GM19099 (cell line): ENCODE measurements at regions not wholly inside any gene's neighbourhood (a gene's known extent, or its start where the extent isn't known, plus 50 kb on each side); places are given as distances from the start of the nearest gene placed in this dataset.

Experiments used
- POLR2A ChIP-seq: IDR thresholded peaks from 3 replicates; pipeline ENCODE4 v1.6.1; 2011; ENCODE audit warnings: low read depth; ENCODE audit not compliant: insufficient read length; ENCODE audit errors: extremely low read depth

DNA sequence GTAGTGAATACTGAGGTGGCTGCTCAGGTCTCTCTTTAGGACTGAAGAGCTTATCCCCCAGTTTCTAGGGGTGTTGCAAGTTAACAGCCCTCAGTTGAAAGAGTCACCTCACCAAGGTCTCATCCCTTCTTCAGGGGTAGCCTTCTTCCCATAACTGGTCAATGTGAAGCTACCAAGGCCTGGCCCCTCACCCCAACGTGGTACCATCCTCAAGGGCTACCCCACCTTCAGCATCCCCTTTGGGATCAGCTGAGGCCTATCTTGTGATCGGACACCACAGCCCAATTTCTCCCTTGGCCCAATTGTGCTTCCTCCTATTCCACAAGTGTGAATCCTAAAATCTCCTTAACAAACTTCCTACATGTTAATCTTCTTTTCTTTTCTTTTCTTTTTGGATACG lies 289.5 kb upstream of the MKLN1 start:
- no peak for TF ChIP-seq POLR2A

DNA sequence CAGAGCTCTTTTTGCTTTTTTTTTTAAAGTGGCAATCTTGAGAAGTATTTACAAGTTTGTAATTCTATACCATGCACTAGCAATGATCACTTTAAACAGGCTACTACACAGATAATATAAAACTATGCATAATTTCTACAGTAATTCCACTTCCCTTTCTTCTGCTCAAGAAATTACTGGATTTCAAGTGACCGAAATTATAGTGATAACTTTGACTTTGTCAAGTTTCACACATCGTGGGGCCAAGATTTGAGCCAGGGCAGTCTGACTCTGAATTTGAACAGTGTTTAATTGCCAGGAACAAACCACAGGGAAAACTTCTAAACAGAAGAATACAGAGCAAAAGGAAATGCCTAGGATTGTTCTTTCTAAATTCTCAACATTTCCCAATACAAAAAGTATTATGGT lies 288.3 kb upstream of the MKLN1 start:
- no peak for TF ChIP-seq POLR2A

DNA sequence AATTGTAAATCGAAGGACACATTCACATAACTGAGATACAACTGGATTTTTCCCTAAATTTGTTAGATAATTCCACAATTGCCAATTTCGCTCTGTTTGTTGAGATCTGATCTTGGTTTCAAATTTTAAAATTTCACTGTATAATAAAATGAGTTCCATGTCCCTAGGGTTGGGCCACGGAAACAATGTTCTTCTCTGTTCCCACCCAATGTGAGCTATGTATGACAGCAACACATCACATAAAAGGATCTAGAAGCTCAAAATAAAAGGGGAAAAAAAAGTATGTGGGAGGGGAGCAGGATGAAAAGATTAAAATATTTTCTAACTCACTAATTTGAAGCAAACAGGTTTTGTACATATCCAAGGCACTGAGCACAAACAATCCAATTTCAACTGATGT lies 287.8 kb upstream of the MKLN1 start:
- no peak for TF ChIP-seq POLR2A

DNA sequence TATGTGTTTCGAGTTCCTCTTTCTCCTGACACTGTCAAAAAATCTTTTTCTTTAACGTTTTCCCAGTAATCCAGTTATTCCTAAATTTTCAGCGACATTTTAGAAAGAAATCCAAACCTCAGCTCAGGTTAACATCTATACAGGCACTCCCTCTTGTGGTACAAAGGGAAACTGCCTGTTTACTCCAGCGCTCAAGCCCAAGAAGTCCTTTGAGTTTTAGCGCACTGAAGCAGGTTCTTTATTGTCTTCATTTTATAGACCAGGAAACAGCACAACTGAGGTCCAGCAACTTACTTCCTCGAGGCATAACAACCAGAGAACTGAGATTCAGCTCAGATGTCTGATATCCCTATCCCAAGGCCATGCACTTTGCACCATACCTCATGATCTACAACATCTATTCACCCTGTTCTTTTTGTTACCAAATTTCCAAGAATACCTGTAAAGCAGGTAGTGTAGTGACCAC lies 287.2 kb upstream of the MKLN1 start:
- TF ChIP-seq POLR2A: no peak

DNA sequence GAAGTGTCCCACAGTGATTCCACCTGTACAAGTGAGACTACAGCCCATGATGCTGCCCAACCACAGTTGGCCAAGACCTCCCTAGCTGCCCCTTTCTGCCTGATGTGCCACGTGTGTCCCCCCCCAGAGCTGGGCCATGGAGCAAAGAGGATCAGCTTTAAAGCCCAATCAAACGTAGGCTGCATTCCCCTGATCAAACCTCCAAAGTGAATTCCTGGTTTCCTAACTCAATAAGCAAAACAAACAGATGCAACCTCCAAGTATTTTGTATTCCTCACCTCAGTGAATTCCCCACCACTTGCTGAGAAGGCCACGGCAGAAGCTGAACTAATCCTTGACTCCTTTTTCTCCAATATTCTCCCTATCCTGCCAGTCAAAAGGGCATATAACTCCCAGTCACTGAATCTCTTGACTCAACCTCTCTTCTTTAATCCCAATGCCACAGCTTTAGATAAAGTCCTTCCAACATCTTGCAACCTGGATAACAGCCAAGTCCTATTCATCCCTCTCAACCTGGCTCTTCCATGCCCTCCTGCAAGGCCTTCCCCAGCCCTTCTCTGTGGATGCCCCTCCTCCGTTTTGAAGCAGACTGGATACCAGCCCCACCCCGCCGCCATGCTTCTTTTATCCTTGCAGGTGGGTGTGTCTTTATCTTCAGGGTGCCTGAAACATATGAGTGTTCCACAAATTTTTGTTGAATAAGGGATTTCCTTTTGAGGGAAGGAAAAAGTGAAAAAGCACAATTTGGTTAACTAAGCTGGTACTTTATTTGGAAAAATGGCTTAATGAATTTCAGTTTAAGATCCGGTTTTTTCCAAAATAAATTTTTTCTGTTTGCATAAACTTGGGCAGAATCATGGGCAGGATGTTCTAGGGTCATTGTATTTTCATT lies 285.2 kb upstream of the MKLN1 start:
- no peak for TF ChIP-seq POLR2A

DNA sequence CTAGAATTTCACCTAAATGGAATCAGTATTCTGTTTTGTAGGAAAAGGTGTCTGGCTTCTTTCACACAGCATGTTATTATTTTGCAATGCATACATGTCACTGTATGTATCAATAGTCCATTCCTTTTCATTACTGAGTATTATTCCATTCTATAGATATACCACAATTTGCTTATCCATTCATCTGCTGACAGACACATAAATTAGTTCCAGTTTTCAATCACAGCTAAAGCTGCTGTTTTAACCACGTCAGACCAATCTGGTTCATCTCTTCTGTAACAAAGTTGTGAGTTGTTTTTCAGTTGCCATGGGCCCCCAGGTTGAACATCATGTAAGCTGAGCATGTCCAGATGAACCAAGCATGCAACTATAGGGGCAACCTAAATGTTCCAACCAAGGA lies 282.1 kb upstream of the MKLN1 start:
- TF ChIP-seq POLR2A: no peak

DNA sequence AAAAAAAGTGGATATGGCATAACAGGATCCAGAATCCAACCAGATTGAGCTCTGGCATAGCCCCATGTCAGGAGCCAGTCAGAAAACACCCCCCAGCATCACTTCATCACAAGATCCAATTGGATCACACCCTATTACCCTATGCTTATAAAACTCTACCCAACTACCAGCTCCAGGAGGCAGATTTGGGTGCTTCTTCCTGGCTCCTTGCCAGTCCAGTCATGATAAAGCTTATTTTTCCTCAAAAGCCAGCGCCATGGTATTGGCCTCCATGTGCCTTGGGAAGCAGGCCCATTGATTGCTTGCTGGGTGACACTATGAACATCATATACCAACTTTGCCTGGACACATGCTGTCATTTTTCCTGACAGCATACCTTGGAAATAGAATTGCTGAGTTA lies 281.4 kb upstream of the MKLN1 start:
- no peak for TF ChIP-seq POLR2A

DNA sequence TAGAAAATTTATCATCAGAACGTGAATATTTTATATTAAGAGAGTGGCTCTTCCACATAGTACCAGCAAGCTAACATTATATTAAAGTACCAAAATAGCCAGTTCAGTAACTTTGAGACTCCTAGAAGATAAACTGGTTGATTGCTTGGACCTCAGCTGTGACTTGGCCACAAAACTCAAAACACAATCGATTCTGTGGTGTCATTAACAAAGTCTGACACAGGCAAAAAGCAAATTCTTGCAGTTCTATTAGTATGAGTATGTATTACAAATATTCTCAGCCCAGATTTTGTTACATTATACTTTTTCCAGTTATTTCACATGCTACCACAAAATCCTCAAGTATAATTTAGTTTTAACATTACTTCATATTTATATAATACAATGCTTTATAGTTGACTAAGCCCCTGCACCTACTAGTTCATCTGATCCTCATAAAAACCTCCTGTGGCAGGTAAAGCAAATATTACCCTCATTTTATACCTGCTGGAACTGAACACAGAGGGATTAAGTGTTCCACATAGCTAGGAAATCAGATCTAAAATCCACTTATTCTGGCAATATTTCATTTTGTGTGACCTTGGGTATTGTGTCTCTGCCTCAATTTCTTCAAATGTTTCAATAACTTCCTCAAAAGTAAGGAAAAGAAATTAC lies 279.9 kb upstream of the MKLN1 start:
- TF ChIP-seq POLR2A: no peak

DNA sequence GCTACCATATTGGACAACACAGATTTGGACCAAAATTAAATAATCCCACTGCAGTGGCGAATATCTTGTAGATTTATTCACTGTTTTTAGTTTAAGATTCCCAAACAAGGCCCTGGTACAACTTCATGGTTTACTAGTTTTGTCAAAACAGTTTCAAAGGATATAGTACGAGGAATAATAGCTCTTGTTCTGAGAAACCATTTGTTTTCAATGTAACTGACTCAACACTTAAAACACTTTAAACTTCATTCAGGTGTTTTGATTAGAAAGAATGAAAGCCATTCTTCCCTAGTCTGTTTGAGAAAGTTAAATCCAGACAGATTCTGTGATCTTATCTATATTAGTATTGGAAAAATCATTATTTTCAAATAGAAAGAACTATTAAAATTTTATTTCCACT lies 276.4 kb upstream of the MKLN1 start:
- TF ChIP-seq POLR2A: no peak

DNA sequence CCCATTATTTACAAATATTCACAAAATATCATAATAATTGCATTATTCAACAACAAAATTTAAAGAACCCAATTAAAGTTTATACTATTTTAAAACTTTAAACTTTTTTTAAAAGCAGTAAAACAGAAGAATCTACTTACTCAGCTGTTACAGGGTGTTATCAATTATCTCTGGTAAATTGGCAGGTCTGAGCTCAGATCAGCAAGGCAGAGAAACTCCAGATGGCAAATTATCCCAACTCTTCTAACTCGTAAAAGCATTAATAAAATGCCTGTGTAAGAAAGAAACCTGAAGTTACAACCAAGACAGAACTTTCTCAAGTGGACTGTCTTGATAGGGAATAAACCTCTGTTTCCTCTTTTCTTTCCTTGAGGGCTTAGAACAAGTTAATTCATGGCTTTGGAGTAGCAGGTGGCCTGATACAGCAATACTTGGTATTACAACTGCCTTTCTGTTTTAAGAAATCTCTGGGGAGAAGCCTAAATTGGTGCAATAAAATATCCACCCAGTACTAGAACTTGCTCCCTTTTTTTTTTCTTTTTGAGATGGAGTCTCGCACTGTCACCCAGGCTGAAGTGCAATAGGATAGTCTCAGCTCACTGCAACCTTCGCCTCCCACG lies 275.3 kb upstream of the MKLN1 start:
- no peak for TF ChIP-seq POLR2A

DNA sequence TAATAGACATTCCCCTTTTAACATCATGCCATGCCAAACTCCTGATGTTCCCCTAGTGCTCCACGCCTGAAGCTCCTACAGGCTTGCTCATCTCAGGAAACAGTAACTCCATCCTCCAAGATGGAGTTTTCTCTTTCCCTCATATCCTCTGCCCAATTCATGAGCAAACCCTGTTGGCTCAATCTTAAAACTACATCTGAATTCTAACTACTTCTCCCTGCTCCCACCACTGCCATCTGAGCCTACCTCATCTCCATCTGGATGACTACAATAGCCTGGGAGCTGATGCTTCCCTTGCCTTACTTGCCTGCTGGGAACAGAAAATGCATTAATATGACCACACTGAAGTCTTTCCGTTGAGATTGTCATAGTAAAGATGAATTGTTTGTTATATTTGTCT lies 271.7 kb upstream of the MKLN1 start:
- no peak for TF ChIP-seq POLR2A

DNA sequence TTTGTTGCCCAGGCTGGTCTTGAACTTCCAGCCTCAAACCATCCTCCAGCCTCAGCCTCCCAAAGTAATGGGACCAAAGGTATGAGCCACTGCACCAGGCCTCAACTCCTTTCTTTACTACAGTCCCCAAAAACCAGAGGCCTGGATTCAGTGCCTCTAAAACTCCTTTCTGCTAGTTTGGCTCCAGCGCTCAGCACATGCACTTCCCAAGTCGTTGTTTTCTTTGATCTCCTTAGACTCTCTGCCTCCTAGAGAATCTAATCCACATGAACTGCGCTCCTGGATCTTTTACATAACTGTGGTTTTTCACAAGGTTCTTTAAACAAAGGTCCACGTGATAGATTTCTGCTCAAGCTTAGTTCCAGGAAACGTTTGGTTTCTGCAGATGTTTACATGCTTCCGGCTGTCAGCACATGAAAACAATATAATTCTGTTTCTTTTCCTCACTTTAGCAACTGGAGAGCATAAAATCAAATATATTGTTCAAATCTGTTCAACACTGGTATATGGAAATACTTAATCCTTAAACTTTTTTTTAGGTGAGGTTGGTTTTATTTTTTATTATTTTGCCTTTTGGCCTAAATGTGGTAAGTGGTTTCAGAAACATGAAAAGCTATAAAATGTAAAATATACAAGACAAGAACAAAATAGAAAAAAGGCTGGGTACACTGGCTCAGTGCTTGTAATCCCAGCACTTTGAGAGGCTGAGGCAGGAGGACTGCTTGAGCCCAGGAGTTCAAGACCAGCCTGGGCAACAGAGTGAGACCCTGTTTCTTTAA lies 270.5 kb upstream of the MKLN1 start:
- TF ChIP-seq POLR2A: no peak

DNA sequence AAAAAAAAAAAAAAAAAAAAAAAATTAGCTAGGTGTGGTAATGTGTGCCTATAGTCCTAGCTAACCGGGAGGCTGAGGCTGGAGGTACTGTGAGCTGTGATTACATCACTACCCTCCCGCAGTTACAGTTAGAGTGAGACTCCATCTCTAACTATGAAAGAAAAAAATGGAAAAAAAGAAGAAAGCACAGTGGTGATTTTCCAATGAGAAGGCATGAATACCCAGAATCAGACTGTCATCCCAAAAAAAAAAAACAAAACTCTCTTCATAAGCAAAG lies 269.9 kb upstream of the MKLN1 start:
- no peak for TF ChIP-seq POLR2A

DNA sequence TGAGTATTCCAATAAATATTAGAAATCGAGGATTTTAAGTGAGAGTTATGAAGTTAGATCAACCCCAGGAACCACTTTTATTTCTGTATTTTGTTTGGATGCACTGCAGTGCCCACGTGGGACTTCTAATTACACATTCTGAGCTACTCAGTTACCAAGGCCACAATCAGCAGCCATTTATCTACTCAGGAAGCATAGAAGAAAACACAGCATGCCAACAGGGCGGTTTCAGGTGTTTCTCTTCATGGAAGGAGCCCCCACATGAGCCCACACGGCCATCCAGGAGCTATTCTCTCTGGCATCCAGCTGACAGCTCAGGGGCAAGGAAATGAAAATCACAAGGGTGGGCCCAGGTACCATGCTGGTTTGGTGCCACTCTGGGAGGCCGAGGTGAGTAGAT lies 266.5 kb upstream of the MKLN1 start:
- no peak for TF ChIP-seq POLR2A

DNA sequence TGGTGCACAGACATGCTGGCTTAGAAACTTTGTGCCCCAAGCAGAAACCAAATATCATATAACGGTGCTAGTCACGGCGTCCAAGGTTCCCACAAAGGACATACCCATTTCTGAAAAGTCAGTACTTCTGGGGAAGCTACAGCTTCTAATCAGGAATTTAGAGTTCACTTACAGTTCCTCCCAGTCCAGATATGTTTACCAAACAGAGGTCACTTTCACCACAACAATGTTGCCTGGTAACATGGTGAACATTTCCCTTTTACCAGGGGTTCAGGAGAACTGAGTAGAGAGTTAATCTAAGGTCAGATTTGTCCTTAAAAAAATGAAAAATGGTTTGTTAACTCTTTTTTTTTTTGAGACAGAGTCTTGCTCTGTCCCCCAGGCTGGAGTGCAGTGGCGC lies 265.9 kb upstream of the MKLN1 start:
- TF ChIP-seq POLR2A: no peak
